A673 (cell line): ENCODE measurements at regions not wholly inside any gene's neighbourhood (a gene's known extent, or its start where the extent isn't known, plus 50 kb on each side); places are given as distances from the start of the nearest gene placed in this dataset.

ENCODE experiments used
- CTCF ChIP-seq: fragments of 300-800, 200-600 bp; sonication (generic); conservative IDR thresholded peaks from 2 replicates; pipeline ENCODE4 v1.5.1; 2017; ENCODE audit warnings: low read depth, mild to moderate bottlenecking, antibody characterized with exemption, low read length, moderate library complexity, mixed read lengths
- EZH2 ChIP-seq: fragments of 200-600 bp; sonication (generic); IDR thresholded peaks from 2 replicates; pipeline ENCODE4 v1.6.1; 2017; ENCODE audit warnings: borderline replicate concordance, low read depth, mild to moderate bottlenecking, mixed read lengths, antibody characterized with exemption, low read length; ENCODE audit not compliant: poor library complexity, severe bottlenecking

GRCh38 chr9:106039151-106039935, 345.0 kb downstream of the TMEM38B start:
- no peak for TF ChIP-seq CTCF
- TF ChIP-seq EZH2, result no peak
